ENCODE measurements at regions not wholly inside any gene's neighbourhood (a gene's known extent, or its start where the extent isn't known, plus 50 kb on each side); places are given as distances from the start of the nearest gene placed in this dataset.

GRCh38 chr3:77707281-77707680 is 667.4 kb downstream of the ROBO2 start:
- Mint-ChIP-seq H3K4me3 (no peak overlapping the region), H3K4me1 (no peaks in the 10 kb centered on the region), H3K36me3 (ENCODE audit: low read depth) (no peaks in the 10 kb centered on the region), H3K27ac (ENCODE audit: unreplicated experiment) (no peak overlapping the region), H3K9me3 (no peaks in the 10 kb centered on the region), H3K27me3 (ENCODE audit: low read depth) (no peaks in the 10 kb centered on the region)
- DNase-seq (ENCODE audit: low read depth, low spot score): no peak
- no peak for TF ChIP-seq CTCF (conservative IDR thresholded peaks at IDR 0.05)

- H3K9me3 Mint-ChIP-seq: no peaks in the 10 kb centered on the region
- DNase-seq (ENCODE audit: low read depth, low spot score): no peak
- TF ChIP-seq CTCF (conservative IDR thresholded peaks at IDR 0.05): no peak
- H3K27ac Mint-ChIP-seq (ENCODE audit: unreplicated experiment): no peak overlapping the region
- H3K4me1 Mint-ChIP-seq: no peaks in the 10 kb centered on the region
- H3K27me3 Mint-ChIP-seq (ENCODE audit: low read depth): no peaks in the 10 kb centered on the region
- no peak overlapping the region for H3K4me3 Mint-ChIP-seq
- no peaks in the 10 kb centered on the region for H3K36me3 Mint-ChIP-seq (ENCODE audit: low read depth)
These were observed 669.3 kb downstream of the ROBO2 start for GRCh38 chr3:77709155-77709554.

- Mint-ChIP-seq H3K4me1 (no peaks in the 10 kb centered on the region), H3K9me3 (no peaks in the 10 kb centered on the region), H3K27me3 (ENCODE audit: low read depth) (no peaks in the 10 kb centered on the region), H3K27ac (ENCODE audit: unreplicated experiment) (no peak overlapping the region), H3K36me3 (ENCODE audit: low read depth) (no peaks in the 10 kb centered on the region), H3K4me3 (no peak overlapping the region)
- no peak for TF ChIP-seq CTCF (conservative IDR thresholded peaks at IDR 0.05)
- no peak for DNase-seq (ENCODE audit: low read depth, low spot score)
These were observed 678.4 kb downstream of the ROBO2 start for GRCh38 chr3:77718311-77718710.

- Mint-ChIP-seq H3K4me3 (no peak overlapping the region), H3K36me3 (ENCODE audit: low read depth) (no peaks in the 10 kb centered on the region), H3K27ac (ENCODE audit: unreplicated experiment) (no peak overlapping the region), H3K4me1 (no peaks in the 10 kb centered on the region), H3K27me3 (ENCODE audit: low read depth) (no peaks in the 10 kb centered on the region), H3K9me3 (no peaks in the 10 kb centered on the region)
- DNase-seq (ENCODE audit: low read depth, low spot score): no peak
- TF ChIP-seq CTCF (conservative IDR thresholded peaks at IDR 0.05): no peak
These were observed 680.6 kb downstream of the ROBO2 start for GRCh38 chr3:77720460-77720971.

- H3K27ac Mint-ChIP-seq (ENCODE audit: unreplicated experiment): no peak overlapping the region
- no peak for DNase-seq (ENCODE audit: low read depth, low spot score)
- TF ChIP-seq CTCF (conservative IDR thresholded peaks at IDR 0.05): no peak
- H3K4me3 Mint-ChIP-seq: no peak overlapping the region
- H3K36me3 Mint-ChIP-seq (ENCODE audit: low read depth): no peaks in the 10 kb centered on the region
- peaks cover 3% of the 10 kb centered on the region for H3K9me3 Mint-ChIP-seq
- no peaks in the 10 kb centered on the region for H3K27me3 Mint-ChIP-seq (ENCODE audit: low read depth)
- peaks cover 13% of the 10 kb centered on the region for H3K4me1 Mint-ChIP-seq
These were observed 686.6 kb downstream of the ROBO2 start for GRCh38 chr3:77726517-77726916.

GRCh38 chr3:77746048-77746447 is 706.1 kb downstream of the ROBO2 start:
- Mint-ChIP-seq H3K4me1 (no peaks in the 10 kb centered on the region), H3K36me3 (ENCODE audit: low read depth) (no peaks in the 10 kb centered on the region), H3K27me3 (ENCODE audit: low read depth) (no peaks in the 10 kb centered on the region)

More at GRCh38 chr3:77746048-77746447, 706.1 kb downstream of the ROBO2 start:
- no peak for DNase-seq (ENCODE audit: low read depth, low spot score)
- Mint-ChIP-seq H3K27ac (ENCODE audit: unreplicated experiment) (no peak overlapping the region), H3K4me3 (no peak overlapping the region), H3K9me3 (peaks cover 2% of the 10 kb centered on the region)
- no peak for TF ChIP-seq CTCF (conservative IDR thresholded peaks at IDR 0.05)

All from neural crest cell (in vitro differentiated cells).